Lung (tissue), 11 donors: ENCODE measurements at regions not wholly inside any gene's neighbourhood (a gene's known extent, or its start where the extent isn't known, plus 50 kb on each side); places are given as distances from the start of the nearest gene placed in this dataset.

Experiments
- ATAC-seq: fragments of 200-7000 bp; cut with Tn5 transposase; one replicate; pipeline ENCODE4 v1.9.1; 2020; ENCODE audit warnings: moderate number of reproducible peaks; ENCODE audit not compliant: insufficient read depth, low FRiP score
- DNase-seq, 3 donors: peaks; one replicate each; pipeline ENCODE4 v3.0.0-alpha.2; 2013 to 2017
- H3K27ac ChIP-seq, 2 donors: one replicate each; pipeline ENCODE4 v1.5.1; 2013; ENCODE audit warnings: mild to moderate bottlenecking in 2 of 2, moderate library complexity in 2 of 2, control low read depth in 1 of 2, inconsistent platforms in 1 of 2, low read depth in 1 of 2, low read length in 1 of 2
- H3K27me3 ChIP-seq, 3 donors: one replicate each; pipeline ENCODE4 v1.5.1; 2013; ENCODE audit warnings: low read length in 2 of 3; ENCODE audit not compliant: control insufficient read depth in 3 of 3, insufficient read depth in 3 of 3
- H3K36me3 ChIP-seq, 4 donors: one replicate each; pipeline ENCODE4 v1.5.1; 2013; ENCODE audit warnings: low read length in 4 of 4, mild to moderate bottlenecking in 1 of 4, moderate library complexity in 1 of 4; ENCODE audit not compliant: control insufficient read depth in 4 of 4, insufficient read depth in 4 of 4
- H3K4me1 ChIP-seq, 5 donors: one replicate each; pipeline ENCODE4 v1.5.1; 2013; ENCODE audit warnings: low read length in 5 of 5, mild to moderate bottlenecking in 2 of 5, moderate library complexity in 1 of 5; ENCODE audit not compliant: control insufficient read depth in 5 of 5, insufficient read depth in 5 of 5
- H3K4me3 ChIP-seq: one replicate; pipeline ENCODE4 v1.5.1; 2013; ENCODE audit warnings: mild to moderate bottlenecking, control low read depth, moderate library complexity
- H3K9ac ChIP-seq, 2 donors: one replicate each; pipeline ENCODE4 v1.5.1; 2013; ENCODE audit warnings: low read length in 2 of 2, control low read depth in 1 of 2; ENCODE audit not compliant: insufficient read depth in 1 of 2
- H3K9me3 ChIP-seq, 4 donors: one replicate each; pipeline ENCODE4 v1.5.1; 2013; ENCODE audit warnings: low read length in 3 of 4, mild to moderate bottlenecking in 1 of 4, moderate library complexity in 1 of 4; ENCODE audit not compliant: control insufficient read depth in 4 of 4, insufficient read depth in 3 of 4
- CTCF ChIP-seq: IDR thresholded peaks from 2 replicates; pipeline ENCODE4 v1.5.1; 2012; ENCODE audit warnings: mild to moderate bottlenecking; ENCODE audit errors: control extremely low read depth, extremely low read depth
- WGBS, 2 donors: extraction: QIAGEN DNeasy Blood & Tissue Kit; methylation state at CpG; one replicate each; pipeline ENCODE4 v1.1.7; 2013; 5-methylcytosine and 5-hydroxymethylcytosine counted together
- donor health status: control.
- donor health status: control.
- donor health status: Bipolar disorder and iron deficiency.
- donor health status: healthy.
- donor health status: DM: yes; HTN: yes; CAD: no.

DNA sequence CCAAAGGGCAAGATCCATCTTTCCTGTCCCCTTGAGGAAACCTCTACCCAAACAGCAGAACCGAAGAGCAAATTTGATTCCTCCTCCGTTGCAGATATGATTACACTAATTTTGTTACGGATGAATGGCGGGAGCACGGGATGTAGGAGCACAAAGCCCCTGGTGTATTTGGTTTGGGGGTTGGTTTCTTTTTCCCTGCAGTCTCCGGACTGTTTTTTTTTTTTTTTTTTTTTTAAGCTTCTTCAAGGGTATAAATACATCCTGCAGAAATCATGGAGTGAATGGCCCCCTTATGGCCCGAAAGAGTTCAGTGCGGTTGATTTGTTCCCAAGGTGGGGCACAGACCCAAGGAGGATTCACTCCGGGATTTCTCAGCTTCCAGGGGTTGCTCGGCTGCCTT, 135.3 kb upstream of the SH3BP4 start:
- TF ChIP-seq CTCF = no peak
- H3K9me3 ChIP-seq = no peaks in the 10 kb centered on the region
- H3K4me3 ChIP-seq = no peak overlapping the region
- H3K36me3 ChIP-seq = no peaks in the 10 kb centered on the region
- 77% methylated on average over 10 of the region's 10 CpGs for WGBS, 2 donors
- DNase-seq = no peak
- no peak for ATAC-seq
- no peaks in the 10 kb centered on the region for H3K27me3 ChIP-seq
- no peak overlapping the region for H3K27ac ChIP-seq
- H3K9ac ChIP-seq = no peak overlapping the region
- H3K4me1 ChIP-seq = peaks cover 0 to 27% (median 4%) of the 10 kb centered on the region in 5 donors

GRCh38 chr2:234816056-234816455, 135.8 kb upstream of the SH3BP4 start:
- WGBS, 2 donors = 78 to 85% methylated on average over 4 of the region's 4 CpGs
- Histone ChIP-seq H3K36me3 (no peaks in the 10 kb centered on the region), H3K27ac (no peak overlapping the region), H3K4me1 (peaks cover 0 to 27% (median 4%) of the 10 kb centered on the region in 5 donors), H3K4me3 (no peak overlapping the region), H3K9me3 (no peaks in the 10 kb centered on the region), H3K27me3 (no peaks in the 10 kb centered on the region), H3K9ac (no peak overlapping the region)
- no peak for TF ChIP-seq CTCF
- ATAC-seq (no peak), DNase-seq (no peak)

DNA sequence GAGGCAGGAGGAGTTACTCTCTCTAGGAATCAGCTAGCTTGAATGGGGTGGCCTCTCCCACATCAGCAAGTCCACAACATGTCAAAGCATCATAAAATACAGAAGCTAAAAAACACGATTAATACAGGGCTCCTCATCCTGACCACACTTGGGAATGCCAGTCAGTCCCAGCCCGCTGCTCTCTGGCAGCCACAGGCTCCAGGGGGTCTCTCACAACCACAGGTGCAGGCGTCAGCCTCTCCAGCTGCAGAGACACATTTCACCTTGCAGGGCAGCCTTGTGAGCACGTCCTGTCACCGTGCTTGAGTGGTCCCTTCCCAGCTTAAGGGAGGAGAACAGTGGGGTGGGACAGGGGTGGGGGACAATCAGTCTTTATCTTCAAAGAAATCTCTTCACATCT, 137.4 kb upstream of the SH3BP4 start:
- DNase-seq (no peak), ATAC-seq (no peak)
- peaks cover 0 to 27% (median 4%) of the 10 kb centered on the region in 5 donors for H3K4me1 ChIP-seq
- no peak overlapping the region for H3K27ac ChIP-seq
- H3K9ac ChIP-seq = no peak overlapping the region
- WGBS, 2 donors = 73 to 86% methylated on average over 5 of the region's 5 CpGs
- TF ChIP-seq CTCF = no peak
- H3K4me3 ChIP-seq = no peak overlapping the region
- no peaks in the 10 kb centered on the region for H3K36me3 ChIP-seq
- H3K9me3 ChIP-seq = no peaks in the 10 kb centered on the region
- no peaks in the 10 kb centered on the region for H3K27me3 ChIP-seq

GRCh38 chr2:234812851-234813250, 139.0 kb upstream of the SH3BP4 start:
- peak; percentile 56 to 95 (median 89) for DNase-seq
- Histone ChIP-seq H3K4me3 (no peak overlapping the region), H3K27ac (no peak overlapping the region), H3K4me1 (peaks cover 0 to 27% (median 4%) of the 10 kb centered on the region in 5 donors), H3K27me3 (no peaks in the 10 kb centered on the region), H3K9me3 (no peaks in the 10 kb centered on the region), H3K9ac (no peak overlapping the region), H3K36me3 (no peaks in the 10 kb centered on the region)
- ATAC-seq = no peak
- no peak for TF ChIP-seq CTCF
- 67 to 83% methylated on average over 2 of the region's 2 CpGs for WGBS, 2 donors
